ENCODE measurements at regions not wholly inside any gene's neighbourhood (a gene's known extent, or its start where the extent isn't known, plus 50 kb on each side); places are given as distances from the start of the nearest gene placed in this dataset.

DNA sequence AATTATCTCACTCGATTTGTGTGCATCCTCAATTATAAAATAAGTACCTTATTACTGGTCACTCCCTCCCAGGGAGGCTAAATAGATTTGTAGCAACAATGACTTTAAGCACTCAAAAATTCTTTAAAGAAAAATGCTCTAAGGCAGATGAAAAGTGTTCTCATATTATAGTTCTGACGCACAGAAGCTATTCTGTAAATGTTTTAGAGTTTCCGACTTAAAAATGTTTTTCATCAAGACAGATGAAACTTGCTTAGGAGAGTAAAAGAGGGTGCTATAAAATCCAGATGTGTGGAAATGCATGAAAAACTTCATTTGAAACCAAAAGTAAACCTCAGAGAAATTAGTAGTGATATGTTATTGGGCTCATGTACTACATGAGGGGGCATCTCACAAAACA is 398.4 kb upstream of the KCNMB2 start:
- Mint-ChIP-seq H3K4me3 (no peak overlapping the region), H3K27me3 (no peaks in the 10 kb centered on the region), H3K27ac (no peak overlapping the region), H3K4me1 (no peaks in the 10 kb centered on the region), H3K9me3 (ENCODE audit: insufficient read depth) (no peaks in the 10 kb centered on the region)
- no peak overlapping the region for H3K27ac ChIP-seq (ENCODE audit: low read length in 2 of 2)
- H3K4me2 ChIP-seq (replicated peaks; ENCODE audit: low read depth, low read length, poor library complexity, severe bottlenecking): no peak overlapping the region
- ChIA-PET POLR2A (no interaction called here), CTCF (no interaction called here)
- no peak overlapping the region for H3K4me3 ChIP-seq (ENCODE audit: control extremely low read depth in 1 of 5, extremely low read depth in 1 of 5, insufficient read depth in 1 of 5, low read depth in 2 of 5, low read length in 4 of 5)
- H3K79me2 ChIP-seq (ENCODE audit: control insufficient read depth, insufficient read depth, low read length): no peaks in the 10 kb centered on the region
- H3K36me3 ChIP-seq (replicated peaks in 1 of 2; ENCODE audit: control extremely low read depth in 1 of 2, control insufficient read depth in 1 of 2, extremely low read depth in 1 of 2, insufficient read depth in 2 of 2, low read length in 1 of 2): no peaks in the 10 kb centered on the region
- TF ChIP-seq EZH2 (IDR thresholded peaks at IDR 0.05; ENCODE audit: borderline replicate concordance, insufficient read depth, low read depth, low read length, poor library complexity, severe bottlenecking): no peak
- TF ChIP-seq, protein P1, sequence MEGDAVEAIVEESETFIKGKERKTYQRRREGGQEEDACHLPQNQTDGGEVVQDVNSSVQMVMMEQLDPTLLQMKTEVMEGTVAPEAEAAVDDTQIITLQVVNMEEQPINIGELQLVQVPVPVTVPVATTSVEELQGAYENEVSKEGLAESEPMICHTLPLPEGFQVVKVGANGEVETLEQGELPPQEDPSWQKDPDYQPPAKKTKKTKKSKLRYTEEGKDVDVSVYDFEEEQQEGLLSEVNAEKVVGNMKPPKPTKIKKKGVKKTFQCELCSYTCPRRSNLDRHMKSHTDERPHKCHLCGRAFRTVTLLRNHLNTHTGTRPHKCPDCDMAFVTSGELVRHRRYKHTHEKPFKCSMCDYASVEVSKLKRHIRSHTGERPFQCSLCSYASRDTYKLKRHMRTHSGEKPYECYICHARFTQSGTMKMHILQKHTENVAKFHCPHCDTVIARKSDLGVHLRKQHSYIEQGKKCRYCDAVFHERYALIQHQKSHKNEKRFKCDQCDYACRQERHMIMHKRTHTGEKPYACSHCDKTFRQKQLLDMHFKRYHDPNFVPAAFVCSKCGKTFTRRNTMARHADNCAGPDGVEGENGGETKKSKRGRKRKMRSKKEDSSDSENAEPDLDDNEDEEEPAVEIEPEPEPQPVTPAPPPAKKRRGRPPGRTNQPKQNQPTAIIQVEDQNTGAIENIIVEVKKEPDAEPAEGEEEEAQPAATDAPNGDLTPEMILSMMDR (IDR thresholded peaks at IDR 0.05): no peak
- ATAC-seq (ENCODE audit: low read depth): no peak
- no peaks in the 10 kb centered on the region for H3K27me3 ChIP-seq (replicated peaks in 1 of 4; ENCODE audit: control extremely low read depth in 1 of 4, control insufficient read depth in 3 of 4, insufficient read depth in 4 of 4, low read length in 3 of 4)
- 100% methylated on average over 1 of the region's 3 CpGs for WGBS (ENCODE audit: insufficient coverage)
- intact Hi-C loops (cut with micrococcal nuclease): no loop called here
- DNase-seq: no peak
- no peak overlapping the region for H2AFZ ChIP-seq (ENCODE audit: insufficient read depth, low read depth, low read length, poor library complexity, severe bottlenecking)
- peaks cover 0 to 3% (median 0%) of the 10 kb centered on the region in 3 donors for H3K9me3 ChIP-seq (ENCODE audit: control extremely low read depth in 1 of 3, control insufficient read depth in 2 of 3, insufficient read depth in 1 of 3, low read length in 2 of 3)
- H4K20me1 ChIP-seq (ENCODE audit: control insufficient read depth, insufficient read depth, low read length, poor library complexity, severe bottlenecking): no peaks in the 10 kb centered on the region
- H3K9ac ChIP-seq (ENCODE audit: low read length): no peak overlapping the region
- no peaks in the 10 kb centered on the region for H3K4me1 ChIP-seq (ENCODE audit: control insufficient read depth in 2 of 2, insufficient read depth in 2 of 2, low read length in 2 of 2)

DNA sequence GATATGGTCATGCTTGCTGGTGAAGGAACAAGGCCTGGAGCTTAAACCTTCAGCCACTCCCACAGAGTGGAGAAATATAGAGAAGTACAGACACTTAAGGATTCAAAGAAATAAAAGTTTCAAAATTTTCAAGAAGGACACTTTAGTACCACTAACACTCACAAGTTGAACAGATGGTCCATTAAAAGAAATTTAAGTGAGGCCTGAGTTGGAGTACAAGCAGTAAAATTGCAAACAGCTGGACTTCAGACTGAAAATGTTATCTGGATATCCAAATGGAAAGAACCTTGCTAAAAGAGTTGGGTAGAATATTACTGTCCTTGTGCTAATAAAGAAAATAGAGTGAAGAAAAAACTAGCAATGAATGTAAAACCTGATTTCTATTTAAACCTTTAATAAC is 397.1 kb upstream of the KCNMB2 start:
- H3K4me1 ChIP-seq (ENCODE audit: control insufficient read depth in 2 of 2, insufficient read depth in 2 of 2, low read length in 2 of 2): no peaks in the 10 kb centered on the region
- no peaks in the 10 kb centered on the region for H3K79me2 ChIP-seq (ENCODE audit: control insufficient read depth, insufficient read depth, low read length)
- H3K27me3 Mint-ChIP-seq: no peaks in the 10 kb centered on the region
- H2AFZ ChIP-seq (ENCODE audit: insufficient read depth, low read depth, low read length, poor library complexity, severe bottlenecking): no peak overlapping the region
- no peak overlapping the region for H3K4me3 ChIP-seq (ENCODE audit: control extremely low read depth in 1 of 5, extremely low read depth in 1 of 5, insufficient read depth in 1 of 5, low read depth in 2 of 5, low read length in 4 of 5)
- no peak overlapping the region for H3K27ac Mint-ChIP-seq
- no peaks in the 10 kb centered on the region for H4K20me1 ChIP-seq (ENCODE audit: control insufficient read depth, insufficient read depth, low read length, poor library complexity, severe bottlenecking)
- intact Hi-C loops (cut with micrococcal nuclease): no loop called here
- no peak overlapping the region for H3K4me2 ChIP-seq (replicated peaks; ENCODE audit: low read depth, low read length, poor library complexity, severe bottlenecking)
- no peaks in the 10 kb centered on the region for H3K36me3 ChIP-seq (replicated peaks in 1 of 2; ENCODE audit: control extremely low read depth in 1 of 2, control insufficient read depth in 1 of 2, extremely low read depth in 1 of 2, insufficient read depth in 2 of 2, low read length in 1 of 2)
- no peak for TF ChIP-seq EZH2 (IDR thresholded peaks at IDR 0.05; ENCODE audit: borderline replicate concordance, insufficient read depth, low read depth, low read length, poor library complexity, severe bottlenecking)
- TF ChIP-seq, protein P1 (IDR thresholded peaks at IDR 0.05): no peak
- no peak overlapping the region for H3K4me3 Mint-ChIP-seq
- no peaks in the 10 kb centered on the region for H3K9me3 Mint-ChIP-seq (ENCODE audit: insufficient read depth)
- H3K27me3 ChIP-seq (replicated peaks in 1 of 4; ENCODE audit: control extremely low read depth in 1 of 4, control insufficient read depth in 3 of 4, insufficient read depth in 4 of 4, low read length in 3 of 4): no peaks in the 10 kb centered on the region
- POLR2A ChIA-PET: no interaction called here
- no peak overlapping the region for H3K9ac ChIP-seq (ENCODE audit: low read length)
- CTCF ChIA-PET: no interaction called here
- no peak for DNase-seq
- no peaks in the 10 kb centered on the region for H3K9me3 ChIP-seq (ENCODE audit: control extremely low read depth in 1 of 3, control insufficient read depth in 2 of 3, insufficient read depth in 1 of 3, low read length in 2 of 3)
- H3K4me1 Mint-ChIP-seq: no peaks in the 10 kb centered on the region
- H3K27ac ChIP-seq (ENCODE audit: low read length in 2 of 2): no peak overlapping the region
- ATAC-seq (ENCODE audit: low read depth): no peak
